GM18861 (cell line): ENCODE measurements at regions not wholly inside any gene's neighbourhood (a gene's known extent, or its start where the extent isn't known, plus 50 kb on each side); places are given as distances from the start of the nearest gene placed in this dataset.
A peak's percentile ranks its signal among the peaks of the same experiment; 100 is the strongest.
"Not testable (repeated sequence)": the region's sequence is repeated elsewhere in the genome, so short reads cannot be mapped to it uniquely, and the experiment has no call there.

Source experiments
- ATAC-seq: cut with Tn5 transposase; IDR thresholded peaks from one replicate; pipeline ENCODE4 v1.9.1; 2021; ENCODE audit not compliant: unreplicated experiment

DNA sequence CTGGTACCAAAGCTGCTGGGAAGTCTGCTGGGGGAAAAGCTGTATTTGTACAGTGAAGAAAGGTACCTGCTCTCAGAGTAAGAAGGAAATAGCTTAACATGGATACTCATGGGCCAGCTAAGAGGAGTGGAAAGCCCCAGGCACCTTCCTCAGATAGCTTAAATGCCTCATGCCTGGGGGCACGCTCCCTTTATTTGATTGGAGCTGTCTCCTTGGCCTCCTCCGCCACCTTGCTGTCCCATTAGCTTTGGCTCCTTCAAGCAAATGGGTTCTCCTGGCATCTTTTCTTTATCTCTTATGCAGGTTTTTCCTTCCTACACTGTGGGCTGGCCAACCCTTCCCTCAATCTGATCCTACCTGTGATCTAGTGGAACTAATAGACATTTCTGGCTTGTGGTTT is 318.5 kb downstream of the SH2D4B start:
- no peak for ATAC-seq

GRCh38 chr10:80859279-80859678 is 321.6 kb downstream of the SH2D4B start:
- ATAC-seq: not testable (repeated sequence)

DNA sequence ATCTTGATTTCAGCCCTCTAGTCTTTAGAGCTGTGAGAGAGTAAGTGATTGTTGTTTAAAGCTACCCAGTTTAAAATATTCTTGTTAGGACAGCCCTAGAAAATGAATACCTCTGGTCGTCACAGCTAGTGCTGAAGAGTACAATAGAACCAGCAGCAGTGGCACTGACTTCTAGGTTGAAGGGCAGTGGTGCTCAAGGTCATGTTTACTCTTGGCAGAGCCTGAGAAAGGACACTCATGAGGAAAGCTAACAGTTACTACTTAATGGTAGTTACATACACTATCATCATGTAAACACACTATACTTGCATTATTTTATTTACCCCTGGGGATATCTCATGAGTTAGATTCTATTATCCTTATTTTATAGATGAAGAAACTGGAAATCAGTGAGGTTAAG is 323.0 kb downstream of the SH2D4B start:
- no peak for ATAC-seq

DNA sequence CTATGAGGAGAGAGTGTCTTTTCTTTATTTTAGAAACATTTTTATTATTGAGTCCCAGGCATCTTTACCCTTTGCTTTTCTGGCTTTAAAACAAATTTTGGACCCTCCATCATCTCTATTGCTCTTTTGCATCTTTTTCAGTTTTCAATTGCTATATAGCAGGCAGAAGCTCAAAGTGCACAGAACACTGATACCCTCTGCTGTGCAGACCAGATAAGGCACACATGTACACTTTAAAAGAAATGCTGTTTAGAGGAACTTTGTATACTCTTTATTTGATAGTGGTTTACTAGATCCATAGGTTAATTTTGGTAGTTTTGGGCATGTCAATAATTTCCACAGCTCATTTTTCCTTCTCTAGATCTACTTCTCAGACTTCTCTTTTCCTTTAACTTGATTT is 324.2 kb downstream of the SH2D4B start:
- no peak for ATAC-seq

GRCh38 chr10:80870282-80870681 is 332.6 kb downstream of the SH2D4B start:
- peak; percentile 80 for ATAC-seq

DNA sequence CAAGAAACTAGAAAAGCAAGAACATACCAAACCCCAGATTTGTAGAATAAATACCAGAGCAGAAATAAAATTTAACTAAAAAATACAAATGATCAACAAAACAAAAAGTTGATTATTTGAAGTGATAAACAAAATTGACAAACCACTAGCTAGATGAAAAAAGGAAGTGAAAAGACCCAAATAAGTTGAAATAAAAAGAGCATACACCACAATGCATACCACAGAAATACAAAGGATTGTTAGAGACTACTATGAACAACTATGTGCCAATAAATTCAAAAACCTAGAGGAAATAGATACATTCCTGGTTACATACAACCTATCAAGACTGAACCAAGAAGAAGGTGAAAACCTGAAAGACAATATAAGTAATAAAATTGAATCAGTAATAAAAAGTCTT is 333.4 kb downstream of the SH2D4B start:
- ATAC-seq: peak; percentile 62

DNA sequence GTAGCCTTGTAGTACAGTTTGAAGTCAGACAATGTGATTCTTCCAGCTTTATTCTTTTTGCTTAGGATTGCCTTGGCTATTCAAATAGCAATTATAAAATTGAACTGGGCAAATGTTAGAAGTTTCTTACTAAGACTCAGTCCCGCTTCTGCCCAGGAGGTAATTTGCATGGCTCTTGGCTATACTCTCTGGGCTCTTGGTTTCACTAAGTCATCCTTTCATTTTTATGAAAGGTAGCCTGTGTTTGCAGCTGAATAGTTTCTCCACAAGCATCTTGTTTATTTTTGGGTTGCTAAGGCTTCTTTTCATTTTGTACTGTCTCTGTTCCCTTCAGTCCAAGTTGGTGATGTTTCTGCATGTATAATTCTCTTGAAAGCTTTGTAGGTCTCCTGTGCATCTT is 340.6 kb downstream of the SH2D4B start:
- ATAC-seq: no peak

- ATAC-seq: no peak
Measured at GRCh38 chr10:80890146-80890545, 352.4 kb downstream of the SH2D4B start.

DNA sequence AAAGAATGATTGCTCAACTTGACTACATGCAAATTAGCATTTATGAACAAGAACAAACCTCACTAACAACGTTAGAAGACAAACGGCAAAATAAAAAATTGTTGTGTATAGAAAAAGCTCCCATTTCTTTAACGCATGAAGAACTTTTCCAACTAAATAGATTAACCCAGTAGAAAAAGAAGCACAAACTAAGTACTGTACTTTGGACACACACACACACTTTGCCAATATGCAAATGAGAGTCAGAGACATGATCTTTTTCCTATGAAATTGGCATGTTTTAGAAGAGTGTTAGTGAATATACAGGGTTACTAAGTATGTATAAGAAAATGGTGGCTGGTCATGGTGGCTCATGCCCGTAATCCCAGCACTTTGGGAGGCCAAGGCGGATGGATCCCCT is 355.6 kb downstream of the SH2D4B start:
- no peak for ATAC-seq

DNA sequence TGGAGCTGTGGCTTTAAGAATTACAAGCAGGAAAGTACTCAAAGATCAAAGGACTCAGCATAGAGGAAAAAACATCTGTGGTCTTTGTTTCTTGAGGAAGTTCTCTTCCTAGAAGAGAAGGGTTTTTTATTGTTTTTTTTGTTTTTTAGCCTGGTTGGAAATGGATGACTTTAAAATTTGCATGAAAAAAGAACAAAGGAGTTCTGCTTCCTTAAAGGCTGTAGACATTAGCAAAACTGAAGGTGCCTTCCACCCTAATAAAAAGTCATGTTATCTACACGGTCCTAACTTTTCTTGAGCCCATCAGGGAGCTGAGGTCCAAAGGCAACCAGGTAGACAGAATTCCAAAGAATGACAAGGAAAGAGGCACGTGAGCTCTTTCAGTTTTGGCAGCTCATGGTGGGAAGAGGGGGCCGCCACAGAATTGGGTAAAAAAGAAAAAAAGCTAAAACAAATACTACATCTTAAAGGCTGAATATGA is 356.6 kb downstream of the SH2D4B start:
- no peak for ATAC-seq

- no peak for ATAC-seq
Measured at GRCh38 chr10:80894797-80895467, 357.2 kb downstream of the SH2D4B start.

DNA sequence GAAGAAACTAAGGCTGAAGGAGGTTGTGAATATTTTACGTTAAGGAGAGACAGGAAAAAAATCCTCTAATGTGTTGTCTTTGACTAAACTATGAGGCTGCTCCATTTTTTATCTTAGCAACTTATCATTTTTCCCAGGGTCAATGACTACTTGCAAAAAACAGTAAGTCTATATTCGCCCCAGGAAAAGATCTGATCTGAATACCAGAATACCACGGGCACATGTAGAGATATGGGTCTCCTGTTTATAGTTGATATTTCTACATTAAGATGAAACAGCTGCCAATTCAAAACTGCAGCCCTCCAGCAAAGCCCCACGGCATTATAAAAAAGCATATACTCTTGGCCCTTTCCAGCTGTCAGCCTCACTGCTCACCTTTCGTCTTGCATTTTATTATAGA is 358.4 kb downstream of the SH2D4B start:
- no peak for ATAC-seq

- no peak for ATAC-seq
Measured at GRCh38 chr10:80896959-80897358, 359.3 kb downstream of the SH2D4B start.

DNA sequence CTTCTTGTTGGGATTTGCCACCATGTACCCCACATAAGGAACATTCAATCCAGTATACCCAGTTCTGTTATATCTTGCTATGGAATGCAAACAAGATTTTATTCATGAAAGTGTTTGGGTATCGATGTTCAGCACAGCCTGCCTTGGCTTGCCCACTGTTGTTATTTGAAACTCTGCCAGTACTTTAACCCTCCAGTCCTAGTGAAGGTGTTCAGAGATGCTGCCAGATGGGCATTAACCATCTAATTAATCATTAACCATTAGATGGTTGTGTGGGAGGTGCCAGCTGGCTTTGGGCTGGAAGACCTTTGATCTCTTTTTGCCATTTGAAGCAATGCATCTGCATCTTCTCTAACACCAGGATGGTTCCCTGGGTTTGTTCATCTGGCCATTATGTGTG is 363.0 kb downstream of the SH2D4B start:
- ATAC-seq: peak; percentile 61

- ATAC-seq: no peak
Measured at GRCh38 chr10:80908611-80909010, 370.9 kb downstream of the SH2D4B start.

GRCh38 chr10:80909254-80909653 is 371.6 kb downstream of the SH2D4B start:
- no peak for ATAC-seq

DNA sequence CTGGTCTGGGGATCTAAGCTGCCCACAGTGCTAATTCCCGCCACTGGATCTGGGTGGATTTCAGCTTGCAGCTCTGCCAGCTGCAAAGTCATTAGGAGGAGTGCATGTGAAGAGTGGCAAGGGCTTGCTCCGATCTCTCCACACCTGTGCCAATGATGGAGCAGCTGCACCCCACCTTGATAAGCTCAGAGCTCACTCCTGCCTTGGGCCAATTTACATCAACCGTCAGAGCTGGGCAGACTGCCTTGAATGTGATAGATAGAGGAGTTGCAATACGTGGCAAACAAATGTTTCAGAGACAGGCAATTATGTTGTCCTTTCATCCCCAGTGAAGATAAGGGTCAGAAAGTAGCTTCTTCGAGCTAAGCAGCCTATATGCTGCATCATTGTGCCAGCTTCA is 379.9 kb downstream of the SH2D4B start:
- ATAC-seq: no peak

DNA sequence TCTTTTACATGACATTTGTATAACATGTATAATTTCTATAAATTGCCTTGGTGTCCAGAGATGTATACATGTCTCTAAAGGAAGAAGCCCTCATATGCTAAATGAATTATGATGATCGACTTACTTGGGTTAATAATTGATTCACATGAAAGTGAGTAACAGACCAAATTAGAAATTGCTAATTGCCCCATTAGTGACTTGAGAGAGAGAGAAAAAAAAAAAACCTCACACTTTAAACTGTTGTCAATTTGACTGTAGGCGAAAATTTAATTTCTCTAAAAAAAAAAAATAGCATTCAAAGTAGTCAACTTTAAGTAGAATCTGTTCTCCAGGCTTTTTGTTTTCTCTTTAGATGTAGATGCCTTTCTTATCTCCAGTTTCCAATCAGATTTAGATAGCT is 383.3 kb downstream of the SH2D4B start:
- ATAC-seq: no peak

DNA sequence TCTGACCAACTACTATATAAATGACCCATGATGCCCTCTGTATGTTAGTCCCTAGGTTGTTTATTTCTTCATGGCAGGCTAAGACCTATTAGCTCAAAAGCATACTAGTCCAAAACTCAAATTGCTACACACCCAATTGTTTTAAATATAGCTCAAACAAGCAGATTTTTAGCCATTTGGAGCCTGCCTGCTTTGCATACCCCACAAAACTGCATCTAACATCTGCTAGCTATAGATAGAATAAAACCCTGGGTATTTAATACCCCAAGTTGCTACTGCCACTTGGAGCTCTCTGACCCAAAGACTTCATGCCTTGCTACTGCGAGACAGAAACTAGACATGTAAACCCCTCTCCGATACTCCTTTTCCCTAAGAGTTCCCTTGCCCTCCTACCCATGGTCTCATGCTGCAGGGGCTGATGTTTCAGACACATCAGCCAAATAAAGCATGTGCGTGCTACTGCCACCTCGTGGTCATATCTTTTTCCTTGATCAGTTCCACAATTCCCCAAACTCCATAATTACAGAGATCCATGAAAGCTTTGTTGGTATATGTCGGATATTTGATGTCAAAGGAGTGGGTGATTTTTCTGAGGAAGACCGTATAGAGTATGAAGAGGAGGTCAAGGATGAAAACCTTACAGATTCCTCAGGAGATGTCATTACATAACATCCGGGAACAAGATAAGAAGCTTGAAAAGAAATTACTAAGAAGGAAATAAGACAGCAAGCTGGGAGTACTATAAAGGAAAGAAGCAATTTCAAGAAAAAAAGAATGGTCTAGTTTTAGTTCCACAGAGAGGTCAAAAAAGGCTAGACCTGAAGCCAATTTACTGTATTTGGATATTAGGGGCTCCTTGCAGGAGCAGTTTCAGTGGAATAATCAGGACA is 386.6 kb downstream of the SH2D4B start:
- peak; percentile 56 for ATAC-seq

GRCh38 chr10:80927419-80928078 is 389.8 kb downstream of the SH2D4B start:
- no peak for ATAC-seq

DNA sequence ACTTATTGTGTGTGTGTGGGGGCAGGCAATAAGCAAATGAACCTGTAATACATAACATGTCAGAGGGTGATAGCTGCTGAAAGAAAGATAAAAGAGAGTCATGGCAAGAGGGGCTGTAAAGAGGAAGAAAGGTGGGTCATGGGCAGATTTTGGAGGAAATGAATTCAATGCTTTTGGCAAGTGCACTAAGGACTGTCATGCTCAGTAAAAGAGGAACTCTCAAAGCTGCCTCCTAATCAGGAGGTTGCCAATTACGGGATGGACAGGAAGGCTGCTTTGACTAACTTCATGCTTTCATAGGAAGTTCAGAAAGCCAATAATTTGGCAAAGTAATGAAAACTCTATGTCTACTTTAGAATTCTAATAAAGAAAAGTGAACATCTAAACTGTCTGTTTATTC is 401.2 kb downstream of the SH2D4B start:
- no peak for ATAC-seq
